SU-DHL-6 (cell line): ENCODE measurements at regions not wholly inside any gene's neighbourhood (a gene's known extent, or its start where the extent isn't known, plus 50 kb on each side); places are given as distances from the start of the nearest gene placed in this dataset.

Experiments
- H2AFZ ChIP-seq: fragments of 200-600 bp; sonication (generic); 2 replicates; pipeline ENCODE4 v1.6.1; 2014; ENCODE audit warnings: low read depth, mild to moderate bottlenecking, moderate library complexity, mixed read lengths, antibody characterized with exemption, low read length; ENCODE audit not compliant: severe bottlenecking
- H3F3A ChIP-seq: fragments of 200-600 bp; shearing (Covaris generic); 2 replicates; pipeline ENCODE4 v1.6.0; 2016; ENCODE audit warnings: antibody characterized with exemption, mild to moderate bottlenecking; ENCODE audit not compliant: insufficient read depth
- H3K27ac ChIP-seq: fragments of 200-600 bp; sonication (generic); 2 replicates; pipeline ENCODE4 v1.5.1; 2016; ENCODE audit warnings: low read depth, mild to moderate bottlenecking, low read length, moderate library complexity, mixed read lengths
- H3K27me3 ChIP-seq: fragments of 200-600 bp; sonication (generic), shearing (Covaris generic); 2 replicates; pipeline ENCODE4 v1.6.0; 2014; ENCODE audit warnings: mild to moderate bottlenecking, low read length
- H3K36me3 ChIP-seq: fragments of 200-600 bp; sonication (generic); 2 replicates; pipeline ENCODE4 v1.6.1; 2014; ENCODE audit warnings: mild to moderate bottlenecking, low read length, mixed read lengths
- H3K4me2 ChIP-seq: fragments of 300-600, 200-600 bp; shearing (Covaris generic), sonication (generic); 2 replicates; pipeline ENCODE4 v1.6.0; 2014; ENCODE audit warnings: low read length, low read depth, mild to moderate bottlenecking; ENCODE audit not compliant: poor library complexity, severe bottlenecking
- H3K4me3 ChIP-seq: fragments of 200-600 bp; sonication (generic); 2 replicates; pipeline ENCODE4 v1.5.1; 2014; ENCODE audit warnings: antibody characterized with exemption, low read length, mild to moderate bottlenecking, mixed read lengths; ENCODE audit not compliant: insufficient read depth, poor library complexity, severe bottlenecking
- H3K79me2 ChIP-seq: fragments of 200-600 bp; sonication (generic); 2 replicates; pipeline ENCODE4 v1.6.1; 2014; ENCODE audit warnings: mild to moderate bottlenecking, low read length, moderate library complexity; ENCODE audit not compliant: insufficient read depth
- H3K9ac ChIP-seq: fragments of 200-600 bp; sonication (generic); 2 replicates; pipeline ENCODE4 v1.7.0; 2014; ENCODE audit warnings: mild to moderate bottlenecking, low read length
- H3K9me2 ChIP-seq: fragments of 200-600 bp; sonication (generic); replicated peaks from 2 replicates; pipeline ENCODE4 v1.6.1; 2014; ENCODE audit warnings: low read length; ENCODE audit not compliant: insufficient read depth
- H3K9me3 ChIP-seq: fragments of 200-600 bp; sonication (generic); 2 replicates; pipeline ENCODE4 v1.6.1; 2014; ENCODE audit warnings: low read length, mixed read lengths; ENCODE audit not compliant: insufficient read depth
- H4K20me1 ChIP-seq: fragments of 200-600 bp; sonication (generic); 2 replicates; pipeline ENCODE4 v1.6.1; 2014; ENCODE audit warnings: low read depth, mild to moderate bottlenecking, antibody characterized with exemption, low read length, moderate library complexity, mixed read lengths
- EZH2phosphoT487 ChIP-seq: fragments of 200-600 bp; sonication (generic), shearing (Covaris generic); conservative IDR thresholded peaks from 2 replicates; pipeline ENCODE4 v1.6.1; 2018; ENCODE audit warnings: mild to moderate bottlenecking, antibody characterized with exemption, low read length, moderate library complexity, mixed read lengths
- TF ChIP-seq, protein P1 (sequence below): fragments of 200-600 bp; sonication (generic); IDR thresholded peaks from one replicate; pipeline ENCODE4 v1.5.1; 2017; ENCODE audit warnings: antibody characterized with exemption, mild to moderate bottlenecking, low read length, moderate library complexity; ENCODE audit not compliant: insufficient read depth, poor library complexity, severe bottlenecking

GRCh38 chr14:104431929-104432541, 147.5 kb upstream of the C14orf180 start:
- no peaks in the 10 kb centered on the region for H3F3A ChIP-seq
- no peaks in the 10 kb centered on the region for H3K9me2 ChIP-seq
- no peak overlapping the region for H3K4me2 ChIP-seq
- H3K27ac ChIP-seq = no peak overlapping the region
- no peak overlapping the region for H3K4me3 ChIP-seq
- TF ChIP-seq, protein P1, sequence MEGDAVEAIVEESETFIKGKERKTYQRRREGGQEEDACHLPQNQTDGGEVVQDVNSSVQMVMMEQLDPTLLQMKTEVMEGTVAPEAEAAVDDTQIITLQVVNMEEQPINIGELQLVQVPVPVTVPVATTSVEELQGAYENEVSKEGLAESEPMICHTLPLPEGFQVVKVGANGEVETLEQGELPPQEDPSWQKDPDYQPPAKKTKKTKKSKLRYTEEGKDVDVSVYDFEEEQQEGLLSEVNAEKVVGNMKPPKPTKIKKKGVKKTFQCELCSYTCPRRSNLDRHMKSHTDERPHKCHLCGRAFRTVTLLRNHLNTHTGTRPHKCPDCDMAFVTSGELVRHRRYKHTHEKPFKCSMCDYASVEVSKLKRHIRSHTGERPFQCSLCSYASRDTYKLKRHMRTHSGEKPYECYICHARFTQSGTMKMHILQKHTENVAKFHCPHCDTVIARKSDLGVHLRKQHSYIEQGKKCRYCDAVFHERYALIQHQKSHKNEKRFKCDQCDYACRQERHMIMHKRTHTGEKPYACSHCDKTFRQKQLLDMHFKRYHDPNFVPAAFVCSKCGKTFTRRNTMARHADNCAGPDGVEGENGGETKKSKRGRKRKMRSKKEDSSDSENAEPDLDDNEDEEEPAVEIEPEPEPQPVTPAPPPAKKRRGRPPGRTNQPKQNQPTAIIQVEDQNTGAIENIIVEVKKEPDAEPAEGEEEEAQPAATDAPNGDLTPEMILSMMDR = no peak
- TF ChIP-seq EZH2phosphoT487 = no peak
- H2AFZ ChIP-seq = no peak overlapping the region
- H3K27me3 ChIP-seq = no peaks in the 10 kb centered on the region
- no peaks in the 10 kb centered on the region for H4K20me1 ChIP-seq
- H3K36me3 ChIP-seq = no peaks in the 10 kb centered on the region
- H3K9me3 ChIP-seq = no peaks in the 10 kb centered on the region
- no peaks in the 10 kb centered on the region for H3K79me2 ChIP-seq
- H3K9ac ChIP-seq = no peak overlapping the region

GRCh38 chr14:104432611-104433231, 146.8 kb upstream of the C14orf180 start:
- Histone ChIP-seq H3K27me3 (no peaks in the 10 kb centered on the region), H3K4me3 (no peak overlapping the region), H3K9me2 (no peaks in the 10 kb centered on the region), H4K20me1 (no peaks in the 10 kb centered on the region), H3K9me3 (no peaks in the 10 kb centered on the region), H3K9ac (no peak overlapping the region), H3K4me2 (no peak overlapping the region), H3K27ac (no peak overlapping the region), H3K36me3 (no peaks in the 10 kb centered on the region), H3F3A (no peaks in the 10 kb centered on the region), H3K79me2 (no peaks in the 10 kb centered on the region), H2AFZ (no peak overlapping the region)
- TF ChIP-seq EZH2phosphoT487 = no peak
- TF ChIP-seq, protein P1 = no peak

GRCh38 chr14:104433401-104434213, 146.0 kb upstream of the C14orf180 start:
- Histone ChIP-seq H3K36me3 (no peaks in the 10 kb centered on the region), H4K20me1 (no peaks in the 10 kb centered on the region), H3K27me3 (no peaks in the 10 kb centered on the region), H3K9ac (no peak overlapping the region), H3K4me3 (no peak overlapping the region), H2AFZ (no peak overlapping the region), H3K9me2 (no peaks in the 10 kb centered on the region), H3K9me3 (no peaks in the 10 kb centered on the region), H3K4me2 (no peak overlapping the region), H3K79me2 (no peaks in the 10 kb centered on the region), H3F3A (no peaks in the 10 kb centered on the region), H3K27ac (no peak overlapping the region)
- no peak for TF ChIP-seq EZH2phosphoT487
- TF ChIP-seq, protein P1 = no peak
